Muscle of leg (tissue), 3 donors: ENCODE measurements at regions not wholly inside any gene's neighbourhood (a gene's known extent, or its start where the extent isn't known, plus 50 kb on each side); places are given as distances from the start of the nearest gene placed in this dataset.

ENCODE experiments used
- DNase-seq: peaks from one replicate; pipeline ENCODE4 v3.0.0; 2013
- H3K27ac ChIP-seq: one replicate; pipeline ENCODE4 v1.5.1; 2013; ENCODE audit warnings: mild to moderate bottlenecking, low read length, control low read depth
- H3K27me3 ChIP-seq: one replicate; pipeline ENCODE4 v1.6.1; 2013; ENCODE audit warnings: low read length; ENCODE audit not compliant: control insufficient read depth, insufficient read depth
- H3K36me3 ChIP-seq: one replicate; pipeline ENCODE4 v1.6.1; 2013; ENCODE audit warnings: low read length; ENCODE audit not compliant: control insufficient read depth, insufficient read depth
- H3K4me1 ChIP-seq: one replicate; pipeline ENCODE4 v1.6.1; 2013; ENCODE audit warnings: low read length; ENCODE audit not compliant: control insufficient read depth, insufficient read depth
- H3K4me3 ChIP-seq: one replicate; pipeline ENCODE4 v1.5.1; 2013; ENCODE audit warnings: low read length, control low read depth
- H3K9me3 ChIP-seq: replicated peaks from 2 replicates; pipeline ENCODE4 v1.6.1; 2013; ENCODE audit warnings: low read depth, low read length; ENCODE audit not compliant: control insufficient read depth
- WGBS: methylation state at CpG from one replicate; pipeline ENCODE4 v1.1.5; 2013; ENCODE audit warnings: missing lambda C conversion rate; ENCODE audit not compliant: insufficient coverage; 5-methylcytosine and 5-hydroxymethylcytosine counted together

DNA sequence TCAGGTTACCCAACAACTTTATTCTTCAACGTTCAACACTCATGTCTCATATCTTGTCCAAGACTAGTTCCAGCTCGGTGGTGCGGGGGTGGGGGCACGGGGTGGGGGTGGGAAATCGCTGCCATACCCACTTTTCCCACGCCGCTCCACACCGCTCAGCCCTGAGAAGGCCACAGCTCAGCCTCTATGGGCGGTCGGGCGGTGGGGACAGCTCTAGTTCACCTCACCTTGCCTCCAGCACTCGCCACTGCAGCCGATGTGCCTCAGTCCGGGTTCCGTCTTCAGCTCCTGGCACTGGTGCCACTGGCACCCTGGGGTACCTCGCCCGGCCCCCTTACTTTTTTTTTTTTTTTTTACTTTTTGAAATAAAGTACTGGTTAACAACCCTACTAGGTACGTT is 522.2 kb downstream of the PCDH19 start:
- H3K27ac ChIP-seq, result no peak overlapping the region
- no peak for DNase-seq
- H3K36me3 ChIP-seq, result no peaks in the 10 kb centered on the region
- H3K4me1 ChIP-seq, result no peaks in the 10 kb centered on the region
- H3K27me3 ChIP-seq, result no peaks in the 10 kb centered on the region
- no peaks in the 10 kb centered on the region for H3K9me3 ChIP-seq
- no peak overlapping the region for H3K4me3 ChIP-seq
- 82% methylated on average over 10 of the region's 18 CpGs for WGBS

- H3K4me1 ChIP-seq, result no peaks in the 10 kb centered on the region
- H3K36me3 ChIP-seq, result no peaks in the 10 kb centered on the region
- no peak overlapping the region for H3K27ac ChIP-seq
- WGBS, result no CpG with 5 or more reads among the region's 1 CpG
- no peaks in the 10 kb centered on the region for H3K9me3 ChIP-seq
- no peak overlapping the region for H3K4me3 ChIP-seq
- DNase-seq, result no peak
- no peaks in the 10 kb centered on the region for H3K27me3 ChIP-seq
Measured at GRCh38 chrX:99857455-99857854, 552.6 kb downstream of the PCDH19 start.

GRCh38 chrX:99833821-99834220 is 576.3 kb downstream of the PCDH19 start:
- Histone ChIP-seq H3K27ac (no peak overlapping the region), H3K9me3 (no peaks in the 10 kb centered on the region), H3K36me3 (no peaks in the 10 kb centered on the region), H3K27me3 (peaks cover 3% of the 10 kb centered on the region), H3K4me1 (no peaks in the 10 kb centered on the region), H3K4me3 (no peak overlapping the region)
- peak; percentile 15 for DNase-seq
- WGBS, result no CpG with 5 or more reads among the region's 1 CpG

DNA sequence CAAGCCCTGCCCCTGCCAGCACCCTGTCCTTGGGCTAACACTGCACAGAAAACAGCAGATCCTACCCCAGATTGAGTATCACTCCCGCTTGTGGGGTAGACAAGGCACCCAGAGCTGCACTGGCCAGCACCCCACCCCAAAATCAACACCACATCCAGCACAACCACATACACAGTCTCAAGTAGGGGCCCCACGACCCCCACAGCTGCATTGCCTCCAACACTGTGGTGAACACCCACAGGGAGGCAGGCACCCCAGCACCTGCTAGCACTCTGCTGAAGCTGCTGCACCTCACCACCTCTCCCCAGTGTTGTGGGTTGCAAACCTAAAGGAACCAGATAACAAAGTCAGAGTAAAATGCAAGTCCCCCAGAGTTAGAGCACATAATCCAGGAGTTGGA is 589.9 kb downstream of the PCDH19 start:
- no peak for DNase-seq
- Histone ChIP-seq H3K36me3 (no peaks in the 10 kb centered on the region), H3K4me3 (no peak overlapping the region), H3K4me1 (no peaks in the 10 kb centered on the region), H3K27me3 (peaks cover 2% of the 10 kb centered on the region), H3K27ac (no peak overlapping the region), H3K9me3 (peaks cover 2% of the 10 kb centered on the region)
- 28% methylated on average over 2 of the region's 2 CpGs for WGBS

DNA sequence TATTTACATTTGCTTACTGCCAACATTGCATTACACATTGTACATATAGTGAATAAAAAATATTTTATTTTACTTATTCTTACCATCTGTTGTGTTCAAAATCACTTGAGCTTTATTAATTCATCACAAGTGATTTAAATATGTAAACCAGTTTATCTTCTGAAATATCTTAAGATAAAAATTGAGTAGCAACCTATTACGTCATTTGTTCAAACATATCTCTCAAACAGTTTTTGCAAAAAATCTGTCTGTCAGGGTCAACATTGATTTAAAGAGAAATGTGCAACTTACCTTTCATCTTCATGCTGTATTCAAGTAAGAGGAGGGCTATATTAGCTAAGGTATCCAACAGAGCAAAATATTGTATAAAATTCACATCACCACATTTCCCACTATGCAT is 610.1 kb downstream of the PCDH19 start:
- H3K36me3 ChIP-seq, result no peaks in the 10 kb centered on the region
- WGBS, result no CpG with 5 or more reads among the region's 1 CpG
- peaks cover 20% of the 10 kb centered on the region for H3K9me3 ChIP-seq
- H3K4me1 ChIP-seq, result no peaks in the 10 kb centered on the region
- H3K27me3 ChIP-seq, result peaks cover 2% of the 10 kb centered on the region
- DNase-seq, result no peak
- no peak overlapping the region for H3K4me3 ChIP-seq
- no peak overlapping the region for H3K27ac ChIP-seq

DNA sequence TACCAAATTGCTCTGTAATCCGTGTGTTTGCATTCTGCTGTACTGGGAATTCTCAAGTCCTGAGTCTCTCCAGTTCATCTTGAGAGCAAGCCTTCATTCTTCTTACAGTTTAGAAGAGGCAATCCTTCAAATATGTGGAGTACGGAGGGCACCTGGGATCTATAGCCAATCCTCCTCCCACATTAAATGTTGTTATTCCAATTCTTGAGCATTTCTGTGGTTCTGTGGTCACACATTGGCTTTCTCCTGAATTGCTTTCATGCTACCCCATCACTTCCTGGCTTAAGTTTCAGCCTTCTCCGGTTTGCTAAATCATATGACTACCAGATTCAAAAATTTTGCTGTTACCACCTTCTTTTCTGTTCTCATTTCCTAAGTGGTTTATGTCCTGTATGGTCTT is 611.1 kb downstream of the PCDH19 start:
- no peak for DNase-seq
- H3K27me3 ChIP-seq, result peaks cover 2% of the 10 kb centered on the region
- no peak overlapping the region for H3K27ac ChIP-seq
- H3K4me3 ChIP-seq, result no peak overlapping the region
- 100% methylated on average over 1 of the region's 3 CpGs for WGBS
- no peaks in the 10 kb centered on the region for H3K4me1 ChIP-seq
- H3K9me3 ChIP-seq, result peaks cover 20% of the 10 kb centered on the region
- H3K36me3 ChIP-seq, result no peaks in the 10 kb centered on the region

- H3K4me1 ChIP-seq, result no peaks in the 10 kb centered on the region
- no peak overlapping the region for H3K27ac ChIP-seq
- H3K27me3 ChIP-seq, result peaks cover 2% of the 10 kb centered on the region
- peaks cover 20% of the 10 kb centered on the region for H3K9me3 ChIP-seq
- H3K36me3 ChIP-seq, result no peaks in the 10 kb centered on the region
- no peak overlapping the region for H3K4me3 ChIP-seq
- no peak for DNase-seq
- no CpG with 5 or more reads among the region's 1 CpG for WGBS
Measured at GRCh38 chrX:99795495-99795894, 614.6 kb downstream of the PCDH19 start.

DNA sequence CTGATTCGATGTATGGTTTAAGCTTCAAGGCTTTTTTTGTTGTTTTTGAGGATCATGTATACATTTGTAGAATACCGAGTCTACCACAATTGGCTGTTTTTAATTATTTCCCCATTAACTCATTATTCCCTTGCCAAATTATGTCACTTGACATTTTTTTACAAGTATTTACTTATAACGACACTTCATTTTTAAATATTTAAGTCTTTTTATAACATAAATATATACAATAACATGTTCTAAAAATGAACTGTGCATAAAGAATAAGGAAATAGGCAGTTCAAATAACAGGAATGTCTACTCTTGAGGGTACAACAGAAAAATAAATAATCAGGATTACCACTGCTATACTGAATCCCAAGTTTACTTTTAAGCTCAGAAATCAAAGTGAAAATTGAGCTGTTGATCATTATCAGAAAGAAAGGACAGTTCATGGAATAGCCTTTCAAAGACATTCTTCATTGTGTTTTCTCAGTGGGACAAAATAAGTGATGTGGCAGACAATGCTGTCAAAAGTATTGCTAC is 627.5 kb downstream of the PCDH19 start:
- Histone ChIP-seq H3K9me3 (peaks cover 3% of the 10 kb centered on the region), H3K4me3 (no peak overlapping the region), H3K4me1 (no peaks in the 10 kb centered on the region), H3K27ac (no peak overlapping the region), H3K27me3 (peaks cover 4% of the 10 kb centered on the region), H3K36me3 (no peaks in the 10 kb centered on the region)
- no CpG with 5 or more reads among the region's 3 CpGs for WGBS
- DNase-seq, result no peak

- WGBS, result 60% methylated on average over 1 of the region's 1 CpG
- no peaks in the 10 kb centered on the region for H3K9me3 ChIP-seq
- DNase-seq, result no peak
- H3K36me3 ChIP-seq, result no peaks in the 10 kb centered on the region
- H3K27me3 ChIP-seq, result peaks cover 4% of the 10 kb centered on the region
- H3K27ac ChIP-seq, result no peak overlapping the region
- H3K4me1 ChIP-seq, result no peaks in the 10 kb centered on the region
- H3K4me3 ChIP-seq, result no peak overlapping the region
Measured at GRCh38 chrX:99777912-99778311, 632.2 kb downstream of the PCDH19 start.

DNA sequence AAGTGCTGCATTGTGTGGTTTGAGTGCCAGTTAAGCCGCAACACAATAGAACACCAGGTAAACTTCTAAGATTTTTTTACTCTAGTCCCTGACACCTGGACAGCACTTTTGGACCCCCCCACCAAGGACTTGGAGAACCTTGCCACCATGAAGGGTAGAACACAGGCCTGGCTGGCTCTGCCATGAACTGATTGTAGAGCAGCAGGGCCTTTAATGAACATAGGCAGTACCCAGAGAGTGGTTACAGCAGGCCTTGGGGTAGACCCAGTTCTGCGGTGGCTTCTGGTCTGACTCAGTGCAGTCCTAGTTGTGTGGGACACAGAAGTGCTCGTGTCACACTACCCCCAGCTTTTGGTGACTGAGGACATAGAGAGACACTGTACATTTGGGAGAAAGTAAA is 648.3 kb downstream of the PCDH19 start:
- H3K36me3 ChIP-seq, result no peaks in the 10 kb centered on the region
- peaks cover 8% of the 10 kb centered on the region for H3K9me3 ChIP-seq
- no peaks in the 10 kb centered on the region for H3K4me1 ChIP-seq
- H3K27me3 ChIP-seq, result peaks cover 5% of the 10 kb centered on the region
- no peak for DNase-seq
- 71% methylated on average over 2 of the region's 3 CpGs for WGBS
- H3K27ac ChIP-seq, result no peak overlapping the region
- H3K4me3 ChIP-seq, result no peak overlapping the region

- peaks cover 2% of the 10 kb centered on the region for H3K27me3 ChIP-seq
- WGBS, result 40% methylated on average over 1 of the region's 4 CpGs
- no peak overlapping the region for H3K4me3 ChIP-seq
- no peak overlapping the region for H3K27ac ChIP-seq
- H3K36me3 ChIP-seq, result no peaks in the 10 kb centered on the region
- DNase-seq, result no peak
- no peaks in the 10 kb centered on the region for H3K4me1 ChIP-seq
- H3K9me3 ChIP-seq, result no peaks in the 10 kb centered on the region
Measured at GRCh38 chrX:99752776-99753175, 657.3 kb downstream of the PCDH19 start.
